ENCODE measurements at regions not wholly inside any gene's neighbourhood (a gene's known extent, or its start where the extent isn't known, plus 50 kb on each side); places are given as distances from the start of the nearest gene placed in this dataset.
"Not testable (repeated sequence)": the region's sequence is repeated elsewhere in the genome, so short reads cannot be mapped to it uniquely, and the experiment has no call there.

GRCh38 chr1:182331387-182331786 is 60.2 kb downstream of the GLUL start:
- intact Hi-C loops (cut with DNase I) = no loop called here
- no peak for TF ChIP-seq POLR2A (IDR thresholded peaks at IDR 0.05)
- TF ChIP-seq POLR2AphosphoS5 (IDR thresholded peaks at IDR 0.05; ENCODE audit: insufficient read depth in 1 of 2, low read depth in 1 of 2) = no peak
- no peak for TF ChIP-seq CTCF (IDR thresholded peaks at IDR 0.05)
- Histone ChIP-seq H3K4me3 (no peak overlapping the region), H3K4me1 (no peaks in the 10 kb centered on the region), H3K36me3 (no peaks in the 10 kb centered on the region), H3K9me3 (no peaks in the 10 kb centered on the region), H3K27ac (peak overlapping the region; percentile 41), H3K27me3 (no peaks in the 10 kb centered on the region)
- DNase-seq (ENCODE audit: extremely low spot score in 2 of 2) = no peak

GRCh38 chr1:182330303-182330702 is 61.3 kb downstream of the GLUL start:
- Histone ChIP-seq H3K4me1 (no peaks in the 10 kb centered on the region), H3K36me3 (no peaks in the 10 kb centered on the region), H3K9me3 (no peaks in the 10 kb centered on the region), H3K4me3 (no peak overlapping the region), H3K27ac (no peak overlapping the region), H3K27me3 (no peaks in the 10 kb centered on the region)
- intact Hi-C loops (cut with DNase I) = no loop called here
- TF ChIP-seq POLR2AphosphoS5 (IDR thresholded peaks at IDR 0.05; ENCODE audit: insufficient read depth in 1 of 2, low read depth in 1 of 2) (no peak), CTCF (IDR thresholded peaks at IDR 0.05) (no peak), POLR2A (IDR thresholded peaks at IDR 0.05) (no peak)
- DNase-seq (ENCODE audit: extremely low spot score in 2 of 2) = no peak

- H3K4me3 ChIP-seq = no peak overlapping the region
- no peak overlapping the region for H3K27ac ChIP-seq
- TF ChIP-seq POLR2AphosphoS5 (IDR thresholded peaks at IDR 0.05; ENCODE audit: insufficient read depth in 1 of 2, low read depth in 1 of 2) = no peak
- TF ChIP-seq POLR2A (IDR thresholded peaks at IDR 0.05) = no peak
- no peak for TF ChIP-seq CTCF (IDR thresholded peaks at IDR 0.05)
- no peaks in the 10 kb centered on the region for H3K4me1 ChIP-seq
- DNase-seq (ENCODE audit: extremely low spot score in 2 of 2) = no peak
- intact Hi-C loops (cut with DNase I) = no loop called here
- no peaks in the 10 kb centered on the region for H3K9me3 ChIP-seq
- H3K36me3 ChIP-seq = no peaks in the 10 kb centered on the region
- no peaks in the 10 kb centered on the region for H3K27me3 ChIP-seq
Measured at GRCh38 chr1:182329471-182329870, 62.1 kb downstream of the GLUL start.

GRCh38 chr1:182328591-182328990 is 63.0 kb downstream of the GLUL start:
- Histone ChIP-seq H3K9me3 (no peaks in the 10 kb centered on the region), H3K4me3 (no peak overlapping the region), H3K36me3 (no peaks in the 10 kb centered on the region), H3K27me3 (no peaks in the 10 kb centered on the region), H3K4me1 (no peaks in the 10 kb centered on the region), H3K27ac (no peak overlapping the region)
- intact Hi-C loops (cut with DNase I) = no loop called here
- DNase-seq (ENCODE audit: extremely low spot score in 2 of 2) = no peak
- TF ChIP-seq CTCF (IDR thresholded peaks at IDR 0.05) (no peak), POLR2A (IDR thresholded peaks at IDR 0.05) (no peak), POLR2AphosphoS5 (IDR thresholded peaks at IDR 0.05; ENCODE audit: insufficient read depth in 1 of 2, low read depth in 1 of 2) (no peak)

GRCh38 chr1:182325339-182325738 is 66.3 kb downstream of the GLUL start:
- Histone ChIP-seq H3K4me3 (no peak overlapping the region), H3K4me1 (peaks cover 9% of the 10 kb centered on the region), H3K27ac (no peak overlapping the region), H3K9me3 (no peaks in the 10 kb centered on the region), H3K36me3 (no peaks in the 10 kb centered on the region), H3K27me3 (no peaks in the 10 kb centered on the region)
- DNase-seq (ENCODE audit: extremely low spot score in 2 of 2) = no peak
- intact Hi-C loops (cut with DNase I) = no loop called here
- no peak for TF ChIP-seq POLR2A (IDR thresholded peaks at IDR 0.05)
- no peak for TF ChIP-seq POLR2AphosphoS5 (IDR thresholded peaks at IDR 0.05; ENCODE audit: insufficient read depth in 1 of 2, low read depth in 1 of 2)

- H3K4me1 ChIP-seq = peaks cover 18% of the 10 kb centered on the region
- H3K36me3 ChIP-seq; H3K27ac ChIP-seq; DNase-seq (ENCODE audit: extremely low spot score in 2 of 2); H3K27me3 ChIP-seq; H3K4me3 ChIP-seq; intact Hi-C loops (cut with DNase I); H3K9me3 ChIP-seq: not testable (repeated sequence)
Measured at GRCh38 chr1:182321532-182321931, 70.1 kb downstream of the GLUL start.

Measured in vagina (tissue), 2 donors.